Peyer's patch (tissue), 4 donors: ENCODE measurements at regions not wholly inside any gene's neighbourhood (a gene's known extent, or its start where the extent isn't known, plus 50 kb on each side); places are given as distances from the start of the nearest gene placed in this dataset.

Source experiments
- DNase-seq, 3 donors: peaks; one replicate each; pipeline ENCODE4 v3.0.0-alpha.2; 2017 to 2019
- H3K27ac ChIP-seq, 4 donors: fragments of 200-600 bp; sonication (generic); one replicate each; pipeline ENCODE4 v1.5.1; 2016 to 2019
- H3K27me3 ChIP-seq, 2 donors: fragments of 200-600 bp; sonication (generic); one replicate each; pipeline ENCODE4 v1.5.1; 2019
- H3K36me3 ChIP-seq, 3 donors: fragments of 200-600 bp; sonication (generic); one replicate each; pipeline ENCODE4 v1.5.1; 2016 to 2019
- H3K4me1 ChIP-seq, 4 donors: fragments of 200-600 bp; sonication (generic); one replicate each; pipeline ENCODE4 v1.5.1; 2016 to 2019
- H3K4me3 ChIP-seq, 4 donors: fragments of 200-600 bp; sonication (generic); 1 replicate in 3 of 4; 2 replicates in 1 of 4; pipeline ENCODE4 v1.5.1; 2016 to 2019; ENCODE audit warnings: mild to moderate bottlenecking in 1 of 4
- H3K9me3 ChIP-seq, 4 donors: fragments of 200-600 bp; sonication (generic); one replicate each; pipeline ENCODE4 v1.5.1; 2016 to 2019; ENCODE audit warnings: mild to moderate bottlenecking in 1 of 4
- POLR2A ChIP-seq, 2 donors: fragments of 450-650 bp; IDR thresholded peaks; one replicate each; pipeline ENCODE4 v1.5.1; 2017; ENCODE audit warnings: antibody characterized with exemption in 2 of 2, mild to moderate bottlenecking in 2 of 2, moderate library complexity in 2 of 2
- TF ChIP-seq, protein P1 (sequence below), 6 experiments: fragments of 450-650 bp in 4 of 6; fragments of 200-600 bp in 2 of 6; sonication (generic) in 1 of 6; IDR thresholded peaks; one replicate each; pipeline ENCODE4 v1.5.1; 2017 to 2019; ENCODE audit warnings: antibody characterized with exemption in 6 of 6, mild to moderate bottlenecking in 3 of 6, moderate library complexity in 1 of 6

- H3K9me3 ChIP-seq: no peaks in the 10 kb centered on the region
- TF ChIP-seq, protein P1, sequence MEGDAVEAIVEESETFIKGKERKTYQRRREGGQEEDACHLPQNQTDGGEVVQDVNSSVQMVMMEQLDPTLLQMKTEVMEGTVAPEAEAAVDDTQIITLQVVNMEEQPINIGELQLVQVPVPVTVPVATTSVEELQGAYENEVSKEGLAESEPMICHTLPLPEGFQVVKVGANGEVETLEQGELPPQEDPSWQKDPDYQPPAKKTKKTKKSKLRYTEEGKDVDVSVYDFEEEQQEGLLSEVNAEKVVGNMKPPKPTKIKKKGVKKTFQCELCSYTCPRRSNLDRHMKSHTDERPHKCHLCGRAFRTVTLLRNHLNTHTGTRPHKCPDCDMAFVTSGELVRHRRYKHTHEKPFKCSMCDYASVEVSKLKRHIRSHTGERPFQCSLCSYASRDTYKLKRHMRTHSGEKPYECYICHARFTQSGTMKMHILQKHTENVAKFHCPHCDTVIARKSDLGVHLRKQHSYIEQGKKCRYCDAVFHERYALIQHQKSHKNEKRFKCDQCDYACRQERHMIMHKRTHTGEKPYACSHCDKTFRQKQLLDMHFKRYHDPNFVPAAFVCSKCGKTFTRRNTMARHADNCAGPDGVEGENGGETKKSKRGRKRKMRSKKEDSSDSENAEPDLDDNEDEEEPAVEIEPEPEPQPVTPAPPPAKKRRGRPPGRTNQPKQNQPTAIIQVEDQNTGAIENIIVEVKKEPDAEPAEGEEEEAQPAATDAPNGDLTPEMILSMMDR (IDR thresholded peaks at IDR 0.05): no peak
- TF ChIP-seq POLR2A (IDR thresholded peaks at IDR 0.05): no peak
- no peak for DNase-seq
- H3K27me3 ChIP-seq: no peaks in the 10 kb centered on the region
- H3K27ac ChIP-seq: no peak overlapping the region
- H3K4me3 ChIP-seq: no peak overlapping the region
- no peaks in the 10 kb centered on the region for H3K36me3 ChIP-seq
- H3K4me1 ChIP-seq: no peaks in the 10 kb centered on the region
Observed at GRCh38 chr5:82901281-82901888, 175.8 kb downstream of the TMEM167A start.

- no peaks in the 10 kb centered on the region for H3K27me3 ChIP-seq
- no peak for DNase-seq
- no peaks in the 10 kb centered on the region for H3K9me3 ChIP-seq
- TF ChIP-seq, protein P1 (IDR thresholded peaks at IDR 0.05): no peak
- no peak for TF ChIP-seq POLR2A (IDR thresholded peaks at IDR 0.05)
- H3K4me3 ChIP-seq: no peak overlapping the region
- no peaks in the 10 kb centered on the region for H3K4me1 ChIP-seq
- H3K27ac ChIP-seq: no peak overlapping the region
- H3K36me3 ChIP-seq: no peaks in the 10 kb centered on the region
Observed at GRCh38 chr5:82894716-82895115, 182.5 kb downstream of the TMEM167A start.

DNA sequence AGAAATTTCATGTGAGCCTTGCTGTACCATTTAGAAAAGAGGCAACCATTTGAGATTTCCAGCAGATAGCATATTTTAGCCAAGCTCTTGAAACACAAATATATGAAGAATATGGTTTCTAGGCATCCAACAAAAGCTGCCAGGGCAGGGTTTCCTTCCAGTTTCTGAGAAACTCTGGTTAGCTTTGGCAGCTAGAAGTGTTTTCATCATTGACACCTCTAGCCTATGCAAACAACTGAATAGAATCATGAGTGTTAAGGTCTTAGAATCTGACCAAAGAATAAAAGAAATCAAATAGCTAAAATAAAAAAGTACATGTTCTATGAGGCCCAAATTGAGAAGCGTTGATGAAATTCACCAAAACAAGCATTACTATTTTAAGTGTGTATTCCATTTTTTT, 188.1 kb downstream of the TMEM167A start:
- H3K27ac ChIP-seq: no peak overlapping the region
- no peaks in the 10 kb centered on the region for H3K4me1 ChIP-seq
- TF ChIP-seq, protein P1 (IDR thresholded peaks at IDR 0.05): no peak
- no peak for TF ChIP-seq POLR2A (IDR thresholded peaks at IDR 0.05)
- H3K4me3 ChIP-seq: no peak overlapping the region
- H3K9me3 ChIP-seq: no peaks in the 10 kb centered on the region
- H3K36me3 ChIP-seq: no peaks in the 10 kb centered on the region
- H3K27me3 ChIP-seq: no peaks in the 10 kb centered on the region
- DNase-seq: no peak

DNA sequence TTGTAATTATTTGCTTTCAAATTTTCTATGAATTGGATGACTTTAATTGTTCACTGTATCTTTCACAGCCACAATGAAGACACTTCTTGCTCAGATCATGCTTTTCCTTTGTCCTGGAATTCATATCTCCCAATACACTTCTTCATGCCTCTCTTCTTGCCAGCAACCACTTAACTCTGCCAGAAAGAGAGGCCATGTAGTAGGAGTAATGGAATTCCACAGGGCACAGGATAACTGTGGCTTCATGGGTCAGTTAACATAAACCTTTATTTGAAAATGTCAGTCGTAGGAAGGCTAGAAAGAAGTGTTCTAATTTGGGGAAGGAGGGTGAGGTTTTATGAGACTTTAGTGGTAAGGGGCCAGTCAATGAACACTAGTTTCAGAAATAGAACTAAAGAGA, 190.3 kb downstream of the TMEM167A start:
- Histone ChIP-seq H3K4me3 (no peak overlapping the region), H3K27me3 (no peaks in the 10 kb centered on the region), H3K27ac (no peak overlapping the region), H3K36me3 (no peaks in the 10 kb centered on the region), H3K4me1 (no peaks in the 10 kb centered on the region), H3K9me3 (no peaks in the 10 kb centered on the region)
- no peak for DNase-seq
- no peak for TF ChIP-seq POLR2A (IDR thresholded peaks at IDR 0.05)
- TF ChIP-seq, protein P1 (IDR thresholded peaks at IDR 0.05): no peak

DNA sequence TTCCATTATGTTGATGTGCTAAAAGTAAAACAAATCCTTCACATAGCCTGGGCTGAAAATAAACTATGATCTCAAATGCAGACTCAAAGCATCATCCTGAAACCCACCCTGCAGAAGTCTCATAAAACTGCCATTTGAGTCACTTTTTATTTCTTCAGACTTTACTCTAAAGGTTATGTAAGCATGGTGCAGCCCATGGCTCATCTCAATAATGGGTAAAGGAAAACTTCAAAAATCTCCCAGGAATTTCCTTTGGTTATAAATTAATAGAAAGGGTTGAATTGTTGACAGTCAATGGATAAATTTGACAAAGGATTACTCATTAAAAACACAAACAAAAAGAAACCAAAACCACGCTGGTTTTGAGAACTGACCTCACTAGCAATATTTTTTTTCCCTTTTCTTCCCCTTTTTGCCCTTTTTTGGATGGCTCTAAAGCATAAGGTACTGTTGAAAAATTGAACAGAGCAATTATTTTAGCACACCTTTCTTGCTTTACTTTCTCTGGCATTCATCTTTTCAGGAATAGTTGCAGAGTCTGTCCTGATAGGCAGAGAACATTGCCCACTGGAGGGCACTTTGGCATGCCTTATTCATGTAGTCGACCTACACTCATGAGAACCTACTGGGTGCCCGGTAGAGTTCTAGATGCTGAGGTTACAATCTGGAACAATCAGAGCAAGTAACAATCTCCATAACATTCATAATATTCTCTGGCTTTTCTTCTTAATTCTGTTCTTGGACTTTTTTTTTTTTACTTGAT, 191.4 kb downstream of the TMEM167A start:
- DNase-seq: no peak
- Histone ChIP-seq H3K9me3 (no peaks in the 10 kb centered on the region), H3K36me3 (no peaks in the 10 kb centered on the region), H3K4me3 (no peak overlapping the region), H3K27me3 (no peaks in the 10 kb centered on the region), H3K27ac (no peak overlapping the region), H3K4me1 (no peaks in the 10 kb centered on the region)
- TF ChIP-seq, protein P1 (IDR thresholded peaks at IDR 0.05): no peak
- TF ChIP-seq POLR2A (IDR thresholded peaks at IDR 0.05): no peak
